ENCODE measurements at regions not wholly inside any gene's neighbourhood (a gene's known extent, or its start where the extent isn't known, plus 50 kb on each side); places are given as distances from the start of the nearest gene placed in this dataset.

DNA sequence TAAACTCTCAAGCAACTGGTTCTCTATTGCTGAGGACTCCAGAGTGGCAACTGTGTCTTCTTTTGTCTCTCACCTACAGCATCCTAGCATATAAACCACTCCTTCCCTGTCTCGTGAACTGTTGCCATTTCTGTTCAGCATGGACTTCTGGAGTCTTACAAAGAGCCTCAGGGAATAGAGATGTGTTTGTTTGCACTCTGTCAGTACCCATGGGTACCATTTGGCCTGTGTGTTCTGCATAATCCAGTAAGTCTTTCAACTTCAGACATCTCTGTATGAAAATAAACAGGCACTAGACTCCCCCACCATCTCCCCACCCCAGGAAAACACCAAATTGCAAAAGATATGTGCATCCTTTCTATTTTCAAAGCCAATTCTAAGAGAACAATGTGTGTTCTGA, 1351.6 kb upstream of the PABPC4L start:
- TF ChIP-seq CTCF (IDR thresholded peaks at IDR 0.05 in 8 of 11, conservative IDR thresholded peaks at IDR 0.05 in 3 of 11) (no peak), POLR2A (IDR thresholded peaks at IDR 0.05) (no peak)
